ENCODE measurements at regions not wholly inside any gene's neighbourhood (a gene's known extent, or its start where the extent isn't known, plus 50 kb on each side); places are given as distances from the start of the nearest gene placed in this dataset.

DNA sequence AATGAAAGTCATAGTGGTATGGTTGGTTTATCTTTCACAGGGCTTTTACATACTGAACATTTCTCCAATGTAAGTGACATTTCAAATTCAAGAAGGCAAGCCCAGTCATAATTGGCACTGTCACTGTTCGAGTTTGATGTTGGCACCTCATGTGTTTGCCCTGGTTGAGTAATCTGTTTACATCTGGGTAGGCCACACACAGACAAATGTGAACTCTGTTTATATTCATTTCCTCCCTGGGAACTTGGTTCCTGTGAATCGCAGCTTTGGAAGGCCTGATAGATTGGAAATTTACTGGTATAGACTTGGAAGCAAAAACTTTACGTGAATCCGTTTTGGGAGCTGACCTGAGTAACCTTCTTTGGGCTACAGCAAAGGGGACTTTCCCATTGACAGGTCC is 395.2 kb upstream of the AZI2 start:
- DNase-seq = no peak

DNA sequence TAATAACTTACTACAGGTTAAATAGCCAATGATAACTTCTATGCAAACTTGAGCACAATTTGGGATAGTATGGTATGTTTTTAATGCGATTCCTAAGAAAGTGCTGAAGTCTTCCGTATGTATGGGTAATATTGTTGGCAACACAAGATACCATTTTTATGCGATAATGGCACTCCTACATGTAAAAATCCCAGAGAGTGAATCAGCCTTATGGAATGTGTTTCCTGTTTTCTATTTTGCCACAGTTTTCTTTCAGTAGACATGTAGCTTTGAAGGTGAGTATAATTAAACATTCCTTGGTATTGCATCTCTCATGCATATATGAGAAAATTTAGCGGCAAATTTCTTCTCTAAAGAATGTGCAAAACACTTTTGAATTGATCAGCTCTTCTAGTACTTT is 396.8 kb upstream of the AZI2 start:
- DNase-seq = no peak

- DNase-seq = no peak
Observed at GRCh38 chr3:28745916-28746617, 397.4 kb upstream of the AZI2 start.

DNA sequence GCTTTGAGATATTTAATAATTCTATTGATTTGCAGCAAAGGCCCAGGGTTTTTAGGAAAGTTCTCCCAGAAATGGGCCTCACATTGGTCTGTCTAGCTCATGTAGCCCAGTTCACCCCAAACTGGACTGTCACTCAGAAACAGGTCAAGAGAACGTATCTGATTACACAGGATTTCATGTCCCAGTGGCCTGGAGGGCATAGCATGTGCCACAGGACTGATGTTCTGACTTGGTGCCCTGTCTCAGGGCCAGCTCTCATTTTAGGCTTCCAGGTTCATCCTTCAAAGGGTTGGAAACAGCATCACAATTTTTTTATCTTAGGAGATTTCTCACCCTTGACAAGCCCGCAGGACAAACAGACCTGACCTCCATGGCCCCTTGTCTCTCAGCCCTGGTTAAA is 398.4 kb upstream of the AZI2 start:
- no peak for DNase-seq

DNA sequence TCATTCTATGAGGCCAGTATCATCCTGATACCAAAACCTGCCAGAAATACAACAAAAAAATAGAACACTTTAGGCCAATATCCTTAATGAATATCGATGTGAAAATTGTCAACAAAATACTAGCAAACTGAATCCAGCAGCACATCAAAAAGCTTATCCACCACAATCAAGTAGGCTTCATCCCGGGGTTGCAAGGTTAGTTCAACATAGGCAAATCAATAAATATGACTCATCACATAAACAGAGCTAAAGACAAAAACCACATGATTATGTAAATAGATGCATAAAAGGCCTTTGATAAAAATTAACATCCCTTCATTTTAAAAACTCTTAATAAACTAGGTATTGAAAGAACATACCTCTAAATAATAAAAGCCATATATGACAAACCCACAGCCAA is 403.2 kb upstream of the AZI2 start:
- no peak for DNase-seq

GRCh38 chr3:28752290-28752689 is 403.7 kb upstream of the AZI2 start:
- no peak for DNase-seq

DNA sequence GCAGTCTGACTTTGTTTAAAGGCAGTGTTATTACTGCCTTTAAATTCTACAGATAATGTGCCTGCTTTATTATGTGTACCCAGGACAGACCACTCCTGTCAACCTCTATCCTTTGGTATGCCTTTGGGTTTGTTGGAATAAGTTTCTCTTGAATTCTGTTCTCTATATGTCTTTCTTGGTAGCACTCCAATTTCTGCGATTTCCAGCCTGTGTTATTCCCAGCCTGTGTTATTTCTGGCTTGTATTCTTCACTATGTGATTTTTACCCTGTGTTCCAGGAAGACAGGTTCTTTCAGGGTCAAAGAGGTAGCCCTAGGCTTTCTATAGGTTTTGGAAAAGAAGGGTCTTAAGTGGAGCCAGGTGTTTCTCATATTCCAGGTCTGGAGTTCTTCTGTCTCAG is 407.4 kb upstream of the AZI2 start:
- no peak for DNase-seq

- DNase-seq = no peak
Observed at GRCh38 chr3:28758115-28758514, 409.5 kb upstream of the AZI2 start.

DNA sequence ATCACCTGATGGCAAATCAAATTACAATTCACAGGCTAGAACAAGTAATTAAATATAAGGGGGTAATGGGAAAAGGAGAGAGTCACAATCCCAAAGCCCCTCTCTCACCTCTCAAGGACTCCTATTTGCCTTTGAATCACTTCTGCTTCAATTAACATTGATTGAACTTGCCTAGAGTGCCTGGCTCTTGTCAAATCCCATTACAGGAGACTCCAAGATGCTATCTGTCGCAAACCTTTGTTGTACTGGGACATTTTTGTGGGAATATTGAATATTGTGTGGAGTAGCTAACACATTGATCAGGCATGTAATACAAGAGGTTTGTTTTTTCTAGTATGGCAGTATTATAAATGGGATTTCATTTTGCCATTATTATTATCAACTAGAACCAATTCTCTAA is 412.8 kb upstream of the AZI2 start:
- DNase-seq = no peak

GRCh38 chr3:28765194-28765593 is 416.6 kb upstream of the AZI2 start:
- no peak for DNase-seq

DNA sequence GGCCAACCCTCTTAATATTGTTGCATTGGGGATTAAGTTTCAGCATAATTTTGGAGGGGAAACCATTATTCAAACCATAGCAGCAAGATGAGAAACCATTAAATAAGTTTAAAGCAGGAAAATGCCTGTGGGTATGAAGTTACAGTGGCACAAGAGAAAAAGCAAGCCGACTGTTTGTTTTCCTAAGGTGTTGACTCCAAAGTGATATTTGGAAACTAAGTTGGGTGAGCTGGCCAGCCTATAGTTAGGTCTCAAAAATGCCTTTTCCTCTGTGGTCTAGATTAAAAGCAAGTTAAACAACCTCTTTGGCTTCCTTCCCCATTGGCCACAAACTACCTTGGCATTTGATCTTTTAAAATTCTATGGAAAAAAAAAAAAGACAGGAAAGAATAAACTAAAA is 419.8 kb upstream of the AZI2 start:
- DNase-seq = no peak

GRCh38 chr3:28777806-28778475 is 429.3 kb upstream of the AZI2 start:
- DNase-seq = no peak

- no peak for DNase-seq
Observed at GRCh38 chr3:28780480-28780879, 431.9 kb upstream of the AZI2 start.

DNA sequence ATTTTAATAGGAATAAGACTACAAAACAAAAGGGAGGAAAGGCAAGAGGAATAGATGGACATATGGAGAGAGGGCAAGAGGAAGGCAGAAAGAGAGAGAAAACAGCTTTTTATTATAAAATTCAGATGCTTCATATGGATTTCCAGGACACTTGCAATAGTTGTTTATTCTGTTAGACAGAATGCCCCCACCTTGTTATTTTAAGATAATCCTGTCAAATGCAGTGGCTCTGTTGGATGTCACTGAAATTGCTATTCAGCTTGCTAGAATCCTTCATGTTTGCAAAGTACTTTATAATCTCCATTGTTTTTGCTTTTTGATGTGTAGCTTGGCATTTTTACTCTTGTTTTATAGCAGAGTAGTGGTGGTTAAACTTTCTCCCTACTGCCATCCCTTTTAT is 432.4 kb upstream of the AZI2 start:
- DNase-seq = no peak

DNA sequence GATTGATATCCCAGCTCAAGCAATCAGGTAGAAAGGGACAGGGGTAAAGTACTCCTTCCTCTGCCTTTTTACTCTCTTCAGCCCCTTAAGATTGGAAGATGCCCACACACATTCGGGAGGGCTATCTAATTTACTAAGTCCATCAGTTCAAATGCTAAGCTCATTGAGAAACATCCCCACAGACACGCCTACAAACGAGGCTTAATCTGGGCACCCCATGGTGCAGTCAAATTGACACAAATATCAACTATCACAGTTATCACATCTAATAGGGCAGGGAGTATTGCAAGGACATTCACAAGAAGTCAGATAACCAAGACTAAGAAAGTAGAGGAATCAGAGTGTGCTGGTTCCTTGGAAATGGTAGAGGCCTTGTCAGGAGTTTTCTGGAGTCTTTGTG is 437.8 kb upstream of the AZI2 start:
- no peak for DNase-seq

DNA sequence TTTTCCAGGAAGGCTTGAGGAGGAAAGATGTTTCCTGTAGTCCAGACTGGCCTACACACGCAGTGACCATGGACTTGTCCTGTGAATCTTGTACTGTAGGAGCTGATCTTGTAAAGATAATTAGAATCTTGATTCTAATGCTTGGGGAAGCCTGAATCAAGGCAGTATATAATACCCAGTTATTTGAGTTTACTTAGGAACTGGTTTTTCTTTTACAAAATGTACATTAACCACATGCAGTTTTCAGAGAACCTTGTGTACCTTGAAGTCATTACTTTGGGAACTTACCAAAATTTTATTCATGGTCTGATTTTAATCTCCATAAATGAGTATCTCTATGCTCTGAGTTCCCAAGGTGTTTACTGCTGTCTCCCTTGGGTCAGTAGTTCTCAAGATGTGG is 439.9 kb upstream of the AZI2 start:
- no peak for DNase-seq

DNA sequence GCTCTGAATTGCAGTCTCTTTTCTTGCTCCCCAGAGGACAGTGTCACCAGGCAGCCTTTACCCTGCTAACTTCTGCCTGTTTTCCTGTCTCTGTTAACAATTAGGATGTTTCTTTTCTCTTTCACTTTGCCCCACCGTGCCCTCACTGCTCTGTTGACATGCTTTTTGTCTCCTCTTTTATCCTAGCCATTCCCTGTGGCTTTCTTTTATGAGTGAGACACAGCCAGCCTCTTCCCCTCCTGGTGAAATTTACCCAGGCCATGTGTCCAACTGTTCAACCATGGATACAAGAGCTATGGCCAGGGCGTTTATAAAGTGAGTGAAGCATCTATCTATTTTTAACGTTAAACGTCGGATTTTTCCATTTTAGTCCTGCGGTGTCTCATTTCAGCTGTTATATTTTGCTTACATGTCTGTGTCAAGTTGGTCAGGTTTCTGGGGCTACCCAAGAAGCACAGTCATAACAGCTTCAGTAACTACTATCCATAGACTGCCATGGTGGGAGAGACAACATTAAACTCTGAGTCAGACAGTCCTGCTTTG is 443.2 kb upstream of the AZI2 start:
- no peak for DNase-seq

DNA sequence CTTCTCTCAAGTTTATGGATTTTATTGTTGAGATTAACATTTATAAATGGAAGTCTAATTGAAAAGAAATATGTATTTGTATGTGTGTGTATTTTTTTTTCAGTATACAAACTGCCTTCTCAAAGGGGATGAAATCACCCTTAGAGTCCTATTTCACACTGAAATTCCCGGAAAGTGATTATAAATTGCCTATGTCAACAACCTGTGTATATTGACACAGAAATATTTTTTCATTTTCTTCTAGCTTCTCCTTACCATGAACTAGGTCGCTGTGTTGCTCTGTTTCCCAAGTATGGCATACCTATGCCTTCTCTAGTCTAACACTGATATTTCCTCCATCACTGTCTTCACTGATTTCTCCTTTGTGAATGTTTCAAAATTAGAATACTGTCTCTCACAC is 444.0 kb upstream of the AZI2 start:
- no peak for DNase-seq

- no peak for DNase-seq
Observed at GRCh38 chr3:28799084-28799483, 450.5 kb upstream of the AZI2 start.

- no peak for DNase-seq
Observed at GRCh38 chr3:28800203-28800602, 451.6 kb upstream of the AZI2 start.

GRCh38 chr3:28808068-28808467 is 459.4 kb upstream of the AZI2 start:
- DNase-seq = no peak

DNA sequence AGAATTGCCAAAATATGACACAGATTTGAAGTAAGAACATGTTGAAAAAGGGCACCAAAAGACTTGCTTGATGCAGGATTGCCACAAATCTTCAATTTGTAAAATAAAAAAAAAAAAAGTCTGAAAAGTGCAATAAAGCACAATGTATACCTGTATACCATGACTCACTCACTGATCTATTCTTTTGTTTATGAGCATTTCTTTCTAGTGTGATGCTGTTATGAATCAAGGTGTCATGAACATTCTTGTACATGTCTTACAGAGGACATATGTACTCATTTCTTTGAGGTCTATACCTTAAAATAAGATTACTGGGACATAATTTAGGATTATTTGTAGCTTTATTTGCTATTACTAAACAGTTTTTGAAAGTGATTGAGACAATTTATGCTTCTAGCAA is 464.9 kb upstream of the RBMS3 start:
- no peak for DNase-seq

DNA sequence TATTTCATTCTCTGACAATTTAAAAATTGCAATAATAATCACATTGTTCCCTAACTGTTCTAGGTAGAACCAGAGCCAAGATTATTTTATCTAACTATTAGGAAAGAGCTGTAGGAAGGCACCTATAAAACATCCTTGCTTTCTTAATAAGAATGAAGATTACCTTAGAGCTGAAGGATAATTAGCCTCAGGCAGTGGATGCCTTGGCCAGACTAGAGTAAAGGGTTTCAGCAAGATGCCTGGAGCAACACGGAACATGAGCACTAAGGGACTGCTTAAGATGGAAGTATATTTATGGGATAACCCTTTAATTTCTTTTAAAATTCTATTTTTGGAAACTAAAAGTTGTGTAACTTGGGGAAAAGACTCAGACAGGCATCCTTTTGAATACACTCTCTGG is 456.6 kb upstream of the RBMS3 start:
- no peak for DNase-seq

- no peak for DNase-seq
Observed at GRCh38 chr3:28826840-28827239, 454.0 kb upstream of the RBMS3 start.

DNA sequence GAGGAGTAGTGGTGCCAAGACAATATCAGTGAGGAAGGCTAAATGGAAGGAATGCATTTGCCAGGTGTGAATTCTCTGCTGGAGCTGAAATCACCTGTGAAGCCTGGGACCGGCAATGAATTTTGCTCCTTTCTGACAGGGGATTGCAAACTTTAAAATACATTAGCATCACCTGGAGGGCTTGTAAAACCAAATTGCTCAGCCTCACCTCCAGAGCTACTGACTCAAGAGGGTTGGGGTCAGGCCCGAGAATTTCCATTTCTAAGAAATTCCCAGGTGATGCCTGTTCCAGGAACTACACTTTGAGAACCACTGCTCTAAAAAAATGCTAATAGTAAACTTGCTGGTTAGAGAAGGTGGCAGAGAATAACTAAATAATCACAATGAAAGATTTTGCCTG is 445.6 kb upstream of the RBMS3 start:
- no peak for DNase-seq
